ENCODE measurements at regions not wholly inside any gene's neighbourhood (a gene's known extent, or its start where the extent isn't known, plus 50 kb on each side); places are given as distances from the start of the nearest gene placed in this dataset.

DNA sequence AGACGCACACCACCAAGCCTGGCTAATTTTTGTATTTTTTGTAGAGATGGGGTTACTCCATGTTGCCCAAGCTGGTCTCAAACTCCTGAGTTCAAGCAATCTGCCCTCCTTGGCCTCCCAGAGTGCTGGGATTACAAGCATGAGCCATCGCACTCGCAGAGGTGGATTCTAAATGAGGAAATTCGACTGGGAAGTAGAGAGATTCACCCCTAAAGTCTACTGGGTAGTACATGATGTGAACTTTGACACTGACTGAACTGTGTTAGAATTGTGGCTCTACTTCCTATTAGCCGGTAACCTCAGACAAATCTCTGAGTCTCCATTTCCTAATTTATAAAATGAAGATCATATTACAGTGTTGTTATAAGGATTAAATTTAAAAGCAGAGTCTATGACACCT lies 276.0 kb upstream of the NR5A2 start:
- no peak overlapping the region for H3K4me3 ChIP-seq (ENCODE audit: low read depth, low read length)
- TF ChIP-seq, protein P1, sequence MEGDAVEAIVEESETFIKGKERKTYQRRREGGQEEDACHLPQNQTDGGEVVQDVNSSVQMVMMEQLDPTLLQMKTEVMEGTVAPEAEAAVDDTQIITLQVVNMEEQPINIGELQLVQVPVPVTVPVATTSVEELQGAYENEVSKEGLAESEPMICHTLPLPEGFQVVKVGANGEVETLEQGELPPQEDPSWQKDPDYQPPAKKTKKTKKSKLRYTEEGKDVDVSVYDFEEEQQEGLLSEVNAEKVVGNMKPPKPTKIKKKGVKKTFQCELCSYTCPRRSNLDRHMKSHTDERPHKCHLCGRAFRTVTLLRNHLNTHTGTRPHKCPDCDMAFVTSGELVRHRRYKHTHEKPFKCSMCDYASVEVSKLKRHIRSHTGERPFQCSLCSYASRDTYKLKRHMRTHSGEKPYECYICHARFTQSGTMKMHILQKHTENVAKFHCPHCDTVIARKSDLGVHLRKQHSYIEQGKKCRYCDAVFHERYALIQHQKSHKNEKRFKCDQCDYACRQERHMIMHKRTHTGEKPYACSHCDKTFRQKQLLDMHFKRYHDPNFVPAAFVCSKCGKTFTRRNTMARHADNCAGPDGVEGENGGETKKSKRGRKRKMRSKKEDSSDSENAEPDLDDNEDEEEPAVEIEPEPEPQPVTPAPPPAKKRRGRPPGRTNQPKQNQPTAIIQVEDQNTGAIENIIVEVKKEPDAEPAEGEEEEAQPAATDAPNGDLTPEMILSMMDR (IDR thresholded peaks at IDR 0.05; ENCODE audit: low read depth, low read length): no peak

DNA sequence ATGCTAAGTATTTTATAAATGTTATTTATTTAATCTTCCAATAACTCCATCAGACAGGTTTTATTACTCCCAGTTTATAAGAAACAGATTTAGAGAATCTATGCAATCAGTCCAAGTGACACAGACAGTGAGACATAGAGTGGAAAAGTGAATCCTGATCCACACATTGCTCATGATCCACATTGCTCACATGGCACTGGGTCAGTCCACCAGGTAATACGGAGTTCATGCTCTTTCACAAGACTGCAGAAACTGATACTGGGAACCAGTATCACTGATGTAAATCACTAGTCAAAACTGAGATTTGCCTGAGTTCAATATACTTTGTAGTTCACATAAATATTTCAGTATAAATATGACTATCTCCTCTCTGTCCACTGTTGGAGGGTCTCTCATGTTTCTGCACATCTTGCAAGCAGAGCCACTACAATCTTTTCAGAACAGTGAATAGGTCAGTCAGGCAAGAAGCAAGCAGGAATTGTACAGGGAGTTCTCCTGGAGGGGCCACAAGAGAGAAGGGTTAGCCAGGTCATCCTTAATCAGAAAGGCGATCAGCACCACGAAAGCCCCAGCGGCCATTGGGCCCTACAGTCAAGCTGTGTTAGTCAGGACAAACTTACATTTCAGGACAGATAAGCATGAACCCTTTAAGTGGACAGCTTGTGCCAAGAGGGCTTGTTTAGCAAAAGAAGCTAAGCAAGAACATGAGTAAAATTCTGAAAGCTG lies 275.4 kb upstream of the NR5A2 start:
- no peak overlapping the region for H3K4me3 ChIP-seq (ENCODE audit: low read depth, low read length)
- TF ChIP-seq, protein P1 (IDR thresholded peaks at IDR 0.05; ENCODE audit: low read depth, low read length): no peak

GRCh38 chr1:199752688-199753027 lies 274.9 kb upstream of the NR5A2 start:
- TF ChIP-seq, protein P1 (IDR thresholded peaks at IDR 0.05; ENCODE audit: low read depth, low read length): no peak
- H3K4me3 ChIP-seq (ENCODE audit: low read depth, low read length): no peak overlapping the region

DNA sequence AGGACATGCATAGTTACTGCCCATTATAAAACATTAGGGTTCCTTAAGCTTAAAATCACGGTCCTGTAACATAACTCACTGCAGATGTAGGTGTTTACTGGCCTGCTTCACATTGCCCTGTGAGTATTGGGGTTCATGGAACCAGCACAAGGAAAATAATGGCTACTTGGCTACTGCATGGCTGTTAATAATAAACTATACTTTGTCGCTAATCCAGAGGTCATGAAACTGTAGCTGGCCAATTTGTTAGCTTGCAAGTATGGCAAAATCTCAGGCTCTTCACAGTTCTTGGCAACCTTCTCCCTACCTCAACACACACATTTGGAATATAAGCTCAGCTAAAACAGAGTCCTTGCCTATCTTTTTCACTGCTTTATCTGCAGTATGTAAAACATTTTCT lies 274.0 kb upstream of the NR5A2 start:
- TF ChIP-seq, protein P1 (IDR thresholded peaks at IDR 0.05; ENCODE audit: low read depth, low read length): no peak
- no peak overlapping the region for H3K4me3 ChIP-seq (ENCODE audit: low read depth, low read length)

DNA sequence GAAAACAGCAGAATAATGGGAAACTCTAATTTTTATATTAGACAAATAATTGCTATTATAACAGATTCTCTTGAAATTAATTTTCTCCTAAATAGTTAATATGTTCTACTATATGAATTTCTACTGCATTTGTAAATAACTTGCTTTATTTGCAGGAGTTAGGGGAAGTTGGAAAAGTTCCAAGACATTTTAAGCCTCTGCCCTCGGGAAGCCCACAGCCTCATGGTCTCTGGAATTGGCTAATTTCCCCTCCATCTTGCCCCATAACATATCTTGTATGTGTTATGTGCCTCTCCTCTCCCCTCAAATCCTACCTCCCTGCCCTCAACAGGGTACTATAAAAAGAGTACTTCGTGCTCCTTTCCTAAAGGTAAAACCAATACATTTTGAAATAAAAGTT lies 271.4 kb upstream of the NR5A2 start:
- no peak overlapping the region for H3K4me3 ChIP-seq (ENCODE audit: low read depth, low read length)
- TF ChIP-seq, protein P1 (IDR thresholded peaks at IDR 0.05; ENCODE audit: low read depth, low read length): no peak

DNA sequence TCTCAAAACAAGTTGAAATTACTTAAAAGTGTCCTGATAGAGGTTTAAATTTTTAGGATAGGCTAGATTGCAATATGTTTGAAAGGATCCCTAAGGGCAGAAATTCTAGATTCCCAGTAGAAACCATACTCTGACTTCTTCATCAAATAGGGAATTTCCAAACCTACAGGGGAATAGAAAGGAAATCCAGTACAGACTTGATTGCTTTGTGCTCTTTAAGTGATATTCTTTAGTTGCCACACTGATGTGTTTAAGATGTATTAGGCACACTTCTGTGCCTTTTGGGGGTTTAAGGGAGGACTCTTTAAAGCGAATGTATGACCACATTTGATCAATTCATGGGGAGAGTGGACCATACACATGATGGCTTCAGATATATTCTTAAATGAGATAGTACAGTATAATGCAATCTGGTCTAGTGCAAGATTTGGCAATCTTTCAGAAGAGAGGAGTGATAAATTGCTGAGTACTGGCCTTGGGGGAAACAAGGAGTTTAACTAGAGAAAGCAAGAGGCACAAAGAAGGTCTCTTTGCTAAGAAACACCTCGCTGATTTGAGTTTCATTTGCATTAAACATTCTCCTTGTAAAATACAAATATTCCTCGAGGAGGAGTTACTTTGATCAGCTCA lies 268.8 kb upstream of the NR5A2 start:
- TF ChIP-seq, protein P1 (IDR thresholded peaks at IDR 0.05; ENCODE audit: low read depth, low read length): no peak
- H3K4me3 ChIP-seq (ENCODE audit: low read depth, low read length): no peak overlapping the region

DNA sequence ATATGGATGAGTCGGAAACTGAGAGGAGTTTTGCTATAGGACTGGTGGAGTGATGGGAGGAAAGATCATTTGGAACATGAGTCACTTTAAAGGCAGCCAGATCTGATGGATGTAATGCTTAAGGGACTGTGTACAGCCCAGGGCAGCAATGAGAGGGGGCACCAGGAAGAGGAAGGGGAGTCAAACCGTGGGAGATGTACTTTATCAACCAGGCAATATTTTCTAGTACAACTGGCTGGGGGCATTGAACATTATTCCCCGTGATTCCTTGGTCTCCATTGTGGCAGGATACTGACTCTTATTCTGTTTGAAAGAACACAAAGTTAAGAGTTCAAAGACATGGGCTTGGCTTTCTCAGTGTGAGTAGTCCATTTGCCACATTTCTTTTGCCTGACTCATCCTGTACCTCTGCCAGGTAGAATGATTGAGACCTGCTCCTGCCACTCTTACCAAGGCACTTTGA lies 268.2 kb upstream of the NR5A2 start:
- no peak overlapping the region for H3K4me3 ChIP-seq (ENCODE audit: low read depth, low read length)
- TF ChIP-seq, protein P1 (IDR thresholded peaks at IDR 0.05; ENCODE audit: low read depth, low read length): no peak
